GM19452 (cell line): ENCODE measurements at regions not wholly inside any gene's neighbourhood (a gene's known extent, or its start where the extent isn't known, plus 50 kb on each side); places are given as distances from the start of the nearest gene placed in this dataset.
"Not testable (repeated sequence)": the region's sequence is repeated elsewhere in the genome, so short reads cannot be mapped to it uniquely, and the experiment has no call there.

Experiments used
- ATAC-seq: cut with Tn5 transposase; IDR thresholded peaks from one replicate; pipeline ENCODE4 v1.9.1; 2021; ENCODE audit not compliant: unreplicated experiment

DNA sequence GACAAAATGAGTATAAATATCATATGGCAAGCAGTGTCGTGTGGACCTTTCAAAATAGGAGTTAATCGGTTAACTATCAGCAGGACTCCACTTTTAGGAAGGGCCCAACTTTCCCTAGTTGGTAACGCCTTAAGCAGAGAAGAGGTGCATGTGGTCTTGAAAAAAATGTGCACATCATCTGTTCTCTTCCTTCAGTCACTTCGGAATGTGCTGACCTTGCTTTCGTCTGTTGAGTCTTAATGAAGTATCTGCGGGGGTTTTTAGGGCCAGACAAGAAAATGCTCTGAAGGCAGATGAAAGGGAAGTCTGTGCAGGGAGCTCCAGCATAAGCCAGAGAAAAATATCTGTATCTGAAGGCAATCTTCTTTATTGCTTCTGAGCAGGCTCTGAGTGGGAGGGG, 185.2 kb downstream of the AEBP2 start:
- no peak for ATAC-seq

DNA sequence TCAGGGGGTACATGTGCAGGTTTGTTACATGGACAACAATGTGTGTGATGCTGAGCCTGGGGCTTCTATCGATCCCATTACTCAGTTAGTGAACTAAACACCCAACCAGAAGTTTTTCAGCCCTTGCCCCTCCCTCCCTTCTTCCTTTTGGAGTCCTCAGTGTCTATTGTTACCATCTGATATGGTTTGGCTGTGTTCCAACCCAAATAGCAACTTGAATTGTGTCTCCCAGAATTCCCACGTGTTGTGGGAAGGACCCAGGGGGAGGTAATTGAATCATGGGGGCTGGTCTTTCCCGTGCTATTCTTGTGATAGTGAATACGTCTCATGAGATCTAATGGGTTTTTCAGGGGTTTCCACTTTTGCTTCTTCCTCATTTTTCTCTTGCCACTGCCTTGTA, 186.3 kb downstream of the AEBP2 start:
- ATAC-seq: not testable (repeated sequence)

- no peak for ATAC-seq
Observed at GRCh38 chr12:19627719-19628118, 188.4 kb downstream of the AEBP2 start.

GRCh38 chr12:19630536-19630935, 191.2 kb downstream of the AEBP2 start:
- no peak for ATAC-seq

- ATAC-seq: no peak
Observed at GRCh38 chr12:19633194-19633593, 193.9 kb downstream of the AEBP2 start.

DNA sequence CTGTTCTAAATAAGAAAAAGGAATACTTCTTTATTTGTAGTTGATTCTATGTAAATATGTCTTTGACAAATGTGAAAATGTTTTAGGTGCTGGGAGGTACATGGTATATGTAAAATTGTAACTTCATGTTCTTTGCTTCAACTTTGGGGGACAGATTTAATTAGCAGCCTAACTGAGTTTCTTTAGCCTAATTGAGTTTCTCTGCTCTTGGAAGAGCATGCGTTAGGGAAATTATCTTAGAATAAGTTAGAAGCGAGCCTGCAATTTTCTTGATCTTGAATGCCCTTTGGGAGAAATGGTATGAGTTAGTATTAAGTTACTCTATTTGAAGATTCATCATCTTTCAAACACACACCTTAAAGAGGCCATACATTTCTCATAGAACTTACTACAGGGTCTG, 194.3 kb downstream of the AEBP2 start:
- no peak for ATAC-seq

- no peak for ATAC-seq
Observed at GRCh38 chr12:19639781-19640415, 200.6 kb downstream of the AEBP2 start.

GRCh38 chr12:19641235-19642080, 202.2 kb downstream of the AEBP2 start:
- no peak for ATAC-seq

GRCh38 chr12:19642345-19642744, 203.1 kb downstream of the AEBP2 start:
- ATAC-seq: no peak

- ATAC-seq: no peak
Observed at GRCh38 chr12:19643635-19644034, 204.3 kb downstream of the AEBP2 start.

GRCh38 chr12:19644571-19644970, 205.3 kb downstream of the AEBP2 start:
- ATAC-seq: no peak

DNA sequence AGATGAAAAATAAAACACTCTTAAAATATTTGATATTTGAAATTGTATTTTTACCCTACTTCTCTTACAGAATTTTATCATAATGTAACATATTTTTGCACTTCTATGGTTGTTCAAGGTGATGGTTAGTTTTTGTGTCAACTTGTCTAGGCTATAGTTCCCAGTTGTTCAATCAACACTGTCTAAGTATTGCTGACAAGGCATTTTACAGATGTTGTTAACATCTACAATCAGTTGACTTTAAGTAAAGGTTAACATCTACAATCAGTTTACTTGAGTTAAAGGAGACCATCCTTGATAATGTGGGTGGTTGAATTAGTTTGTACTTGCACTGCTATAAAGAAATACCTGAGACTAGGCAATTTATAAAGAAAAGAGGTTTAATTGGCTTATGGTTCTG, 206.5 kb downstream of the AEBP2 start:
- ATAC-seq: no peak

GRCh38 chr12:19646599-19646998, 207.3 kb downstream of the AEBP2 start:
- ATAC-seq: no peak

- ATAC-seq: no peak
Observed at GRCh38 chr12:19647806-19648556, 208.7 kb downstream of the AEBP2 start.

- ATAC-seq: no peak
Observed at GRCh38 chr12:19648591-19648990, 209.3 kb downstream of the AEBP2 start.

- ATAC-seq: no peak
Observed at GRCh38 chr12:19652386-19652785, 213.1 kb downstream of the AEBP2 start.

DNA sequence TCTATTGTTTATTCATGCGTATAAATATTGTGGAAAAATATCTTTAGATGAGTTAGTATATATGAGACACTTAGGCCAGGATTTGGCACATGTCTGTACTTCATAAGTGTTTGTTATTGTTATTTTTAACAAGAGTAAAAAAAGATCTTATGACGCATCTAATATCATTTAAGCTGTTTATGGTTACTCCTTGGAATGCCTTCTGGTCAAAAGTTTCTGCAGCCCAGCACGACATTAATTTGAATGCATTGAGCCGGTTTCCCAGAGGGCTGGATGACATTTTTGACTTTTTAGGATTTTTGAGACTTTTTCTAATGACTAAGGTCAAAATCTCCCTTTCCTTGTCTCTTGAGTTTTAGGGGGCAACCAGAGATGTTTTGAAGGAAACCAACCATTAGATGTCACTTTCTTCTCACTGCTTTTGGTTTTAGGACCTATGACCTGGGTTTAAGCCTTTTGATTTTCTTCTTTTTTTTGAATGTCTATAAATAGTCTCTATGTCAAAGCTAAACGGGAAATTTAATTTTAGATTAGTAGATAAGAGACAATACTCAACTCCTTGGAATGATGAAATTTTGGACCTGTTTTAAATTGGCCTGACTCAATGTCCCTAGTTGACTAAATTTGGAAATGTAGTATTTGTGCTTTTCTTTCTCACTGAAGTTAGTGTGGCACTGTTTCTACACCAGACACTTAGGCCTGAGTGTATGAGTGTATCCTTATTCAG, 215.5 kb downstream of the AEBP2 start:
- no peak for ATAC-seq

DNA sequence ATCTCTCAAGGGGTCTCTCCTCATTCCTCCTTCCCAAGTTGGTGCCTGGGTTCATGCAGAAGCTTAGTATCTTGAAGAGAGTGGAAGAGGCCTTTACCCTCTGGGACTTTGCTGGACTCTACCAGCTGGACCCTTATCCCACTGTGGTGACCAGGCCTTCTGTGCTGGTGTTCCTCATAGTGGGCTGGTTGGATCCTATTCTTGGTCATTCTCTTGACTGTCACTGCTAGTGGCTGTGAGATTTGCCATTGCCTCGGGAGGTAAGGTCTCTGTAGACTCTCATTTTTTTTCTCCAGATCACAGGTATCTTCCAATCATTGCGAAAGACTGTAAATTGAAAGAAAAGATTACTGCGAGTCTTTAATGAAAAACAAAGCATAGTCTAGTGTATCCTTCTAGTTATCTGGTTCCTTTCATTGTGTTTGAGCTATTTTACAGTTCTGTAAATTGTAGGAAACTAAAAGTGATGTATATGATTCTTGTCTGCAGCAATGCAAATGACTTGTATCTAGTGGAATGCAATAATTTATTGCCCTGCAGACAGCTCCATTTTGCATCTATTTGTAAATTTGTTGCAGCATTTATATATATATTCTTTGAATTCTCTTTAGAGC, 217.9 kb downstream of the AEBP2 start:
- no peak for ATAC-seq

GRCh38 chr12:19657732-19658130, 218.4 kb downstream of the AEBP2 start:
- no peak for ATAC-seq

DNA sequence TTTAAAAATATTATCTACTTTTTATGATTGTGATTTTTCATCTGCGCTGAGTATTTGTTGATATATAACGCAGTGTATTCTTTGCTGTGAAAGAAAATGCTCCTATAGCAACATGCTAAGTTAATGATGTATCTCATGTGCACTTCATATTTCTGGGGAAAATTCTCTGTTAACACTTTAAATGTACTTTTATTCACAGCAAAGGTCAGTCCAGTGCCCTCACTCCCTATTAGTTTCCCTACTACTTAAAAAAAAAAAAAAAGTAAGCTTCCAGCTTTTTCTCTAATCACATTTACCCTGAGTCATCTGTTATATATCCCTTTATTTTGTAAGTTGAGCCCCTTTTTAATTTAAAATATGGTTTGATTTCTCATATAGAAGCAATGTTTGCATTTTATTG, 219.8 kb downstream of the AEBP2 start:
- ATAC-seq: no peak

GRCh38 chr12:19659501-19659900, 220.2 kb downstream of the AEBP2 start:
- no peak for ATAC-seq
